GM23338 (cell line): ENCODE measurements at regions not wholly inside any gene's neighbourhood (a gene's known extent, or its start where the extent isn't known, plus 50 kb on each side); places are given as distances from the start of the nearest gene placed in this dataset.
"Not testable (repeated sequence)": the region's sequence is repeated elsewhere in the genome, so short reads cannot be mapped to it uniquely, and the experiment has no call there.

Source experiments
- ATAC-seq: fragments of 200-7000 bp; cut with Tn5 transposase; 3 replicates; pipeline ENCODE4 v1.9.1; 2020
- DNase-seq: peaks from one replicate; pipeline ENCODE4 v3.0.0-alpha.2; 2015; ENCODE audit warnings: low spot score
- H2AFZ ChIP-seq: fragments of 200-600 bp; sonication (generic); 2 replicates; pipeline ENCODE4 v1.8.0; 2016; ENCODE audit warnings: antibody characterized with exemption, mild to moderate bottlenecking, moderate library complexity
- H3F3A ChIP-seq: fragments of 200-600 bp; sonication (generic); replicated peaks from 2 replicates; pipeline ENCODE4 v1.8.0; 2017; ENCODE audit warnings: antibody characterized with exemption, mixed run types, low read depth
- H3K27ac ChIP-seq: fragments of 200-600 bp; sonication (generic); 2 replicates; pipeline ENCODE4 v1.6.1; 2016; ENCODE audit warnings: low read depth
- H3K27me3 ChIP-seq: fragments of 200-600 bp; sonication (generic); 2 replicates; pipeline ENCODE4 v1.8.0; 2016; ENCODE audit warnings: mild to moderate bottlenecking, mixed run types, moderate library complexity; ENCODE audit not compliant: insufficient read depth
- H3K36me3 ChIP-seq: fragments of 200-600 bp; sonication (generic); 2 replicates; pipeline ENCODE4 v1.8.0; 2016; ENCODE audit warnings: mild to moderate bottlenecking; ENCODE audit not compliant: insufficient read depth
- H3K4me1 ChIP-seq: fragments of 200-600 bp; sonication (generic); 2 replicates; pipeline ENCODE4 v1.8.0; 2016; ENCODE audit warnings: mild to moderate bottlenecking, moderate library complexity; ENCODE audit not compliant: insufficient read depth
- H3K4me2 ChIP-seq: fragments of 200-600 bp; sonication (generic); 2 replicates; pipeline ENCODE4 v1.7.1; 2017; ENCODE audit warnings: mixed run types
- H3K4me3 ChIP-seq: fragments of 200-600 bp; sonication (generic); 2 replicates; pipeline ENCODE4 v1.6.1; 2016; ENCODE audit warnings: mixed run types
- H3K79me2 ChIP-seq: fragments of 200-600 bp; sonication (generic); replicated peaks from 2 replicates; pipeline ENCODE4 v1.8.0; 2017; ENCODE audit warnings: mild to moderate bottlenecking; ENCODE audit not compliant: insufficient read depth
- H3K9me2 ChIP-seq: fragments of 200-600 bp; sonication (generic); 2 replicates; pipeline ENCODE4 v1.8.0; 2017; ENCODE audit not compliant: insufficient read depth
- H4K20me1 ChIP-seq: fragments of 200-600 bp; sonication (generic); replicated peaks from 2 replicates; pipeline ENCODE4 v1.8.0; 2017; ENCODE audit warnings: mild to moderate bottlenecking; ENCODE audit not compliant: insufficient read depth
- H3K27ac Mint-ChIP-seq: 2 replicates; pipeline ENCODE4 v1.8.0; 2020; ENCODE audit warnings: inconsistent platforms, mild to moderate bottlenecking, moderate library complexity, mixed read lengths
- H3K27me3 Mint-ChIP-seq: 3 replicates; pipeline ENCODE4 v1.8.0; 2022; ENCODE audit warnings: low read depth, mild to moderate bottlenecking, moderate library complexity, mixed read lengths, inconsistent platforms; ENCODE audit not compliant: insufficient read depth, poor library complexity
- H3K36me3 Mint-ChIP-seq: 3 replicates; pipeline ENCODE4 v1.8.0; 2021; ENCODE audit warnings: low read depth, mild to moderate bottlenecking, inconsistent platforms, moderate library complexity, mixed read lengths
- H3K4me1 Mint-ChIP-seq: 3 replicates; pipeline ENCODE4 v1.8.0; 2020; ENCODE audit warnings: mild to moderate bottlenecking, inconsistent platforms, mixed read lengths
- H3K4me3 Mint-ChIP-seq: 3 replicates; pipeline ENCODE4 v1.8.0; 2021; ENCODE audit warnings: moderate library complexity, mild to moderate bottlenecking, inconsistent platforms, mixed read lengths
- H3K9me3 Mint-ChIP-seq: 3 replicates; pipeline ENCODE4 v1.8.0; 2020; ENCODE audit warnings: moderate library complexity, mild to moderate bottlenecking, inconsistent platforms, mixed read lengths
- CREB1 ChIP-seq: fragments of 250-450 bp; sonication (Bioruptor Pico); IDR thresholded peaks from 2 replicates; pipeline ENCODE4 v1.5.0; 2020; ENCODE audit warnings: low read depth, mild to moderate bottlenecking, moderate library complexity
- EZH2 ChIP-seq: fragments of 200-600 bp; sonication (generic); IDR thresholded peaks from one replicate; pipeline ENCODE4 v1.8.0; 2017; ENCODE audit warnings: antibody characterized with exemption, mild to moderate bottlenecking, low read depth; ENCODE audit not compliant: unreplicated experiment
- EZH2phosphoT487 ChIP-seq: fragments of 200-600 bp; sonication (generic); IDR thresholded peaks from one replicate; pipeline ENCODE4 v1.8.1; 2018; ENCODE audit warnings: antibody characterized with exemption; ENCODE audit not compliant: unreplicated experiment
- NANOG ChIP-seq: IDR thresholded peaks from 2 replicates; pipeline ENCODE4 v1.6.1; 2016; ENCODE audit warnings: antibody characterized with exemption, borderline replicate concordance
- STAT1 ChIP-seq: IDR thresholded peaks from one replicate; pipeline ENCODE4 v1.6.1; 2016; ENCODE audit warnings: antibody characterized with exemption; ENCODE audit not compliant: unreplicated experiment
- ZNF114 ChIP-seq: fragments of 250-450 bp; sonication (Bioruptor Pico); IDR thresholded peaks from 2 replicates; pipeline ENCODE4 v1.5.0; 2020; ENCODE audit warnings: mild to moderate bottlenecking, moderate library complexity
- ZNF331 ChIP-seq: fragments of 250-450 bp; sonication (Bioruptor Pico); IDR thresholded peaks from 2 replicates; pipeline ENCODE4 v1.5.0; 2020; ENCODE audit warnings: low read depth, mild to moderate bottlenecking, moderate library complexity
- TF ChIP-seq, protein P1 (sequence below), 2 experiments: fragments of 200-600 bp in 1 of 2; sonication (generic) in 1 of 2; conservative IDR thresholded peaks; 2 replicates each; pipeline versions ENCODE4 v1.5.1 to v1.6.1; 2016 to 2017; ENCODE audit warnings: antibody characterized with exemption in 2 of 2, low read depth in 2 of 2, mild to moderate bottlenecking in 2 of 2, moderate library complexity in 1 of 2
- TF ChIP-seq, protein P2 (sequence below): fragments of 250-450 bp; sonication (Bioruptor Pico); IDR thresholded peaks from 2 replicates; pipeline ENCODE4 v1.5.0; 2020; ENCODE audit warnings: mild to moderate bottlenecking, moderate library complexity

DNA sequence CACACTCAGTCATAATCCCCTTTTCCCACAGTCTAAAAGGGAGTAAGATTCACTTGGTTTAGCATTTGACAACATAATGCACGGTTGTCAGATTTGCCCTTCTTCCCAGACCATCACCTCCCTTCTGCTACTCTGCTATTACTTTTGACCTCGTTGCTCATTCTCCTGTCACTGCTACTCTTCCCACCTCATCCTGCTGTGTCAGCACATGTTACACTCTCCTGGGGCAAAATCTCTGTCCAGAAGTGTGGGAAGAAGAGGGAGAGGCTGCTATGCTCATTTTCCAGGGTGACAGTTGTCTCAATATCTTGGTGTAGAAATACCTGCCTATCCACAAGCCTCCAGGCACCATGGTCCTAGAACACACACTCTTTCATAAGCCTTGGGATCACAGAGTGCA, 449.9 kb upstream of the PIK3R1 start (continued):
- TF ChIP-seq, protein P1, sequence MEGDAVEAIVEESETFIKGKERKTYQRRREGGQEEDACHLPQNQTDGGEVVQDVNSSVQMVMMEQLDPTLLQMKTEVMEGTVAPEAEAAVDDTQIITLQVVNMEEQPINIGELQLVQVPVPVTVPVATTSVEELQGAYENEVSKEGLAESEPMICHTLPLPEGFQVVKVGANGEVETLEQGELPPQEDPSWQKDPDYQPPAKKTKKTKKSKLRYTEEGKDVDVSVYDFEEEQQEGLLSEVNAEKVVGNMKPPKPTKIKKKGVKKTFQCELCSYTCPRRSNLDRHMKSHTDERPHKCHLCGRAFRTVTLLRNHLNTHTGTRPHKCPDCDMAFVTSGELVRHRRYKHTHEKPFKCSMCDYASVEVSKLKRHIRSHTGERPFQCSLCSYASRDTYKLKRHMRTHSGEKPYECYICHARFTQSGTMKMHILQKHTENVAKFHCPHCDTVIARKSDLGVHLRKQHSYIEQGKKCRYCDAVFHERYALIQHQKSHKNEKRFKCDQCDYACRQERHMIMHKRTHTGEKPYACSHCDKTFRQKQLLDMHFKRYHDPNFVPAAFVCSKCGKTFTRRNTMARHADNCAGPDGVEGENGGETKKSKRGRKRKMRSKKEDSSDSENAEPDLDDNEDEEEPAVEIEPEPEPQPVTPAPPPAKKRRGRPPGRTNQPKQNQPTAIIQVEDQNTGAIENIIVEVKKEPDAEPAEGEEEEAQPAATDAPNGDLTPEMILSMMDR (conservative IDR thresholded peaks at IDR 0.05; ENCODE audit: low read depth in 2 of 2): no peak
- TF ChIP-seq EZH2: no peak
- TF ChIP-seq ZNF114 (CRISPR knock-in tag): no peak
- TF ChIP-seq ZNF331 (CRISPR knock-in tag): no peak

DNA sequence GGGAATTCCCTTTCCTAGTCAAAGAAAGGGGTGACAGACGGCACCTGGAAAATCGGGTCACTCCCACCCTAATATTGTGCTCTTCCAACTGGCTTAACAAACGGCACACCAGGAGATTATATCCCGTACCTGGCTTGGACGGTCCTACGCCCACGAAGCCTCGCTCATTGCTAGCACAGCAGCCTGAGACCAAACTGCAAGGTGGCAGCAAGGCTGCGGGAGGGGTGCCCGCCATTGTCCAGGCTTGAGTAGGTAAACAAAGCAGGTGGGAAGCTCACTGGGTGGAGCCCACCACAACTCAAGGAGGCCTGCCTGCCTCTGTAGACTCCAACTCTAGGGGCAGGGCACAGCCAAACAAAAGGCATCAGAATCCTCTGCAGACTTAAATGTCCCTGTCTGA, 457.8 kb upstream of the PIK3R1 start:
- H3K4me3 Mint-ChIP-seq, H3K4me3 ChIP-seq, DNase-seq, H3K9me2 ChIP-seq, H3K4me1 Mint-ChIP-seq, H3K27ac ChIP-seq, H3K4me1 ChIP-seq, H3K4me2 ChIP-seq, ATAC-seq, H4K20me1 ChIP-seq, H3K27me3 ChIP-seq, H3K27me3 Mint-ChIP-seq, H3K36me3 ChIP-seq, H3K27ac Mint-ChIP-seq, H2AFZ ChIP-seq, H3F3A ChIP-seq: not testable (repeated sequence)
- H3K9me3 Mint-ChIP-seq: peaks cover 71% of the 10 kb centered on the region
- H3K79me2 ChIP-seq: peaks cover 21% of the 10 kb centered on the region
- H3K36me3 Mint-ChIP-seq: peaks cover 55% of the 10 kb centered on the region

DNA sequence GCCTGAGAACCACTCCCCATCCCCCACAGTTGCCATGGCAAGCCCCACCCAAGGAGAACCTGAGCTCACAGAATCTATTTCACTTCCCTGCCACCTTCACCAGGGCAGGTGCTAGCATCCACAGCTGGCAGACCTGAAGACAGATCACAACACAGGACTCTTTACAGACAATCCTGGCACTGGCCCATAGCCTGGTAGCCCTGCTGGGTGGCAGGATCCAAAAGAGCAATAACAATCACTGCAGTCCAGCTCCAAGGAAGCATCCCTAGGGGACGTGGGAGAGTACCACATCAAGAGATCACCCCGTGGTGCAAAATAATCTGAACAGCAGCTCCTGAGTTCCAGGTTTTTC, 463.2 kb upstream of the PIK3R1 start:
- no peak for ATAC-seq
- H3K4me1 Mint-ChIP-seq: no peaks in the 10 kb centered on the region; the same call in 2 of the 3 replicates
- Histone ChIP-seq H3K4me1 (peaks cover 9% of the 10 kb centered on the region), H3K4me2 (peak overlapping the region; percentile 46; the same call in 1 of the 2 replicates), H2AFZ (no peak overlapping the region), H3K36me3 (peaks cover 4% of the 10 kb centered on the region; the same call in 1 of the 2 replicates), H3K4me3 (no peak overlapping the region), H3F3A (no peaks in the 10 kb centered on the region), H3K27me3 (no peaks in the 10 kb centered on the region), H3K9me2 (no peaks in the 10 kb centered on the region; the same call in 1 of the 2 replicates), H3K27ac (no peak overlapping the region), H3K79me2 (peaks cover 23% of the 10 kb centered on the region), H4K20me1 (no peaks in the 10 kb centered on the region)
- peaks cover 29% of the 10 kb centered on the region for H3K9me3 Mint-ChIP-seq
- peaks cover 2% of the 10 kb centered on the region for H3K27me3 Mint-ChIP-seq
- H3K4me3 Mint-ChIP-seq: no peak overlapping the region
- TF ChIP-seq STAT1: no peak
- TF ChIP-seq, protein P2, sequence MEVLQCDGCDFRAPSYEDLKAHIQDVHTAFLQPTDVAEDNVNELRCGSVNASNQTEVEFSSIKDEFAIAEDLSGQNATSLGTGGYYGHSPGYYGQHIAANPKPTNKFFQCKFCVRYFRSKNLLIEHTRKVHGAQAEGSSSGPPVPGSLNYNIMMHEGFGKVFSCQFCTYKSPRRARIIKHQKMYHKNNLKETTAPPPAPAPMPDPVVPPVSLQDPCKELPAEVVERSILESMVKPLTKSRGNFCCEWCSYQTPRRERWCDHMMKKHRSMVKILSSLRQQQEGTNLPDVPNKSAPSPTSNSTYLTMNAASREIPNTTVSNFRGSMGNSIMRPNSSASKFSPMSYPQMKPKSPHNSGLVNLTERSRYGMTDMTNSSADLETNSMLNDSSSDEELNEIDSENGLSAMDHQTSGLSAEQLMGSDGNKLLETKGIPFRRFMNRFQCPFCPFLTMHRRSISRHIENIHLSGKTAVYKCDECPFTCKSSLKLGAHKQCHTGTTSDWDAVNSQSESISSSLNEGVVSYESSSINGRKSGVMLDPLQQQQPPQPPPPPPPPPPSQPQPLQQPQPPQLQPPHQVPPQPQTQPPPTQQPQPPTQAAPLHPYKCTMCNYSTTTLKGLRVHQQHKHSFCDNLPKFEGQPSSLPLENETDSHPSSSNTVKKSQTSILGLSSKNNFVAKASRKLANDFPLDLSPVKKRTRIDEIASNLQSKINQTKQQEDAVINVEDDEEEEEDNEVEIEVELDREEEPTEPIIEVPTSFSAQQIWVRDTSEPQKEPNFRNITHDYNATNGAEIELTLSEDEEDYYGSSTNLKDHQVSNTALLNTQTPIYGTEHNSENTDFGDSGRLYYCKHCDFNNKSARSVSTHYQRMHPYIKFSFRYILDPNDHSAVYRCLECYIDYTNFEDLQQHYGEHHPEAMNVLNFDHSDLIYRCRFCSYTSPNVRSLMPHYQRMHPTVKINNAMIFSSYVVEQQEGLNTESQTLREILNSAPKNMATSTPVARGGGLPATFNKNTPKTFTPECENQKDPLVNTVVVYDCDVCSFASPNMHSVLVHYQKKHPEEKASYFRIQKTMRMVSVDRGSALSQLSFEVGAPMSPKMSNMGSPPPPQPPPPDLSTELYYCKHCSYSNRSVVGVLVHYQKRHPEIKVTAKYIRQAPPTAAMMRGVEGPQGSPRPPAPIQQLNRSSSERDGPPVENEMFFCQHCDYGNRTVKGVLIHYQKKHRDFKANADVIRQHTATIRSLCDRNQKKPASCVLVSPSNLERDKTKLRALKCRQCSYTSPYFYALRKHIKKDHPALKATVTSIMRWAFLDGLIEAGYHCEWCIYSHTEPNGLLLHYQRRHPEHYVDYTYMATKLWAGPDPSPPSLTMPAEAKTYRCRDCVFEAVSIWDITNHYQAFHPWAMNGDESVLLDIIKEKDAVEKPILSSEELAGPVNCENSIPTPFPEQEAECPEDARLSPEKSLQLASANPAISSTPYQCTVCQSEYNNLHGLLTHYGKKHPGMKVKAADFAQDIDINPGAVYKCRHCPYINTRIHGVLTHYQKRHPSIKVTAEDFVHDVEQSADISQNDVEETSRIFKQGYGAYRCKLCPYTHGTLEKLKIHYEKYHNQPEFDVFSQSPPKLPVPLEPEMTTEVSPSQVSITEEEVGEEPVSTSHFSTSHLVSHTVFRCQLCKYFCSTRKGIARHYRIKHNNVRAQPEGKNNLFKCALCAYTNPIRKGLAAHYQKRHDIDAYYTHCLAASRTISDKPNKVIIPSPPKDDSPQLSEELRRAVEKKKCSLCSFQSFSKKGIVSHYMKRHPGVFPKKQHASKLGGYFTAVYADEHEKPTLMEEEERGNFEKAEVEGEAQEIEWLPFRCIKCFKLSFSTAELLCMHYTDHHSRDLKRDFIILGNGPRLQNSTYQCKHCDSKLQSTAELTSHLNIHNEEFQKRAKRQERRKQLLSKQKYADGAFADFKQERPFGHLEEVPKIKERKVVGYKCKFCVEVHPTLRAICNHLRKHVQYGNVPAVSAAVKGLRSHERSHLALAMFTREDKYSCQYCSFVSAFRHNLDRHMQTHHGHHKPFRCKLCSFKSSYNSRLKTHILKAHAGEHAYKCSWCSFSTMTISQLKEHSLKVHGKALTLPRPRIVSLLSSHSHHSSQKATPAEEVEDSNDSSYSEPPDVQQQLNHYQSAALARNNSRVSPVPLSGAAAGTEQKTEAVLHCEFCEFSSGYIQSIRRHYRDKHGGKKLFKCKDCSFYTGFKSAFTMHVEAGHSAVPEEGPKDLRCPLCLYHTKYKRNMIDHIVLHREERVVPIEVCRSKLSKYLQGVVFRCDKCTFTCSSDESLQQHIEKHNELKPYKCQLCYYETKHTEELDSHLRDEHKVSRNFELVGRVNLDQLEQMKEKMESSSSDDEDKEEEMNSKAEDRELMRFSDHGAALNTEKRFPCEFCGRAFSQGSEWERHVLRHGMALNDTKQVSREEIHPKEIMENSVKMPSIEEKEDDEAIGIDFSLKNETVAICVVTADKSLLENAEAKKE (CRISPR knock-in tag): no peak
- no peak for TF ChIP-seq EZH2phosphoT487
- TF ChIP-seq CREB1: no peak
- TF ChIP-seq NANOG: no peak
- H3K27ac Mint-ChIP-seq: no peak overlapping the region
- H3K36me3 Mint-ChIP-seq: peaks cover 30% of the 10 kb centered on the region; the same call in 2 of the 3 replicates
- no peak for DNase-seq
